ENCODE measurements at regions not wholly inside any gene's neighbourhood (a gene's known extent, or its start where the extent isn't known, plus 50 kb on each side); places are given as distances from the start of the nearest gene placed in this dataset.

- in situ Hi-C loops (cut with MboI): no loop called here
- 7% methylated on average over 3 of the region's 3 CpGs for WGBS (ENCODE audit: insufficient coverage, low coverage, missing lambda C conversion rate)
Observed at GRCh38 chr6:163643866-163644265, 229.3 kb downstream of the QKI start.

More at GRCh38 chr6:163643866-163644265, 229.3 kb downstream of the QKI start:
- no peak overlapping the region for H3K4me3 ChIP-seq
- no peak for ATAC-seq
- no peaks in the 10 kb centered on the region for H3K9me3 ChIP-seq (replicated peaks; ENCODE audit: control insufficient read depth, insufficient read depth, low read depth, low read length)
- TF ChIP-seq HLTF (IDR thresholded peaks at IDR 0.05) (no peak), TFAP4 (CRISPR knock-in tag; IDR thresholded peaks at IDR 0.05; ENCODE audit: borderline replicate concordance) (no peak), POLR2H (tag; IDR thresholded peaks at IDR 0.05; ENCODE audit: low read depth) (no peak), RFX1 (IDR thresholded peaks at IDR 0.05) (no peak), ZFP30 (CRISPR knock-in tag; IDR thresholded peaks at IDR 0.05; ENCODE audit: borderline replicate concordance) (no peak), ZNF445 (CRISPR knock-in tag; IDR thresholded peaks at IDR 0.05; ENCODE audit: low read depth) (no peak), POU5F1 (IDR thresholded peaks at IDR 0.05; ENCODE audit: borderline replicate concordance, low read depth, low read length, partially characterized antibody) (no peak), SRSF3 (IDR thresholded peaks at IDR 0.05; ENCODE audit: insufficient read depth, low read length) (no peak), ZNF143 (CRISPR knock-in tag; IDR thresholded peaks at IDR 0.05) (no peak), NELFE (IDR thresholded peaks at IDR 0.05; ENCODE audit: insufficient read depth, insufficient read length) (no peak), ZFP91 (CRISPR knock-in tag; IDR thresholded peaks at IDR 0.05) (no peak), JUN (IDR thresholded peaks at IDR 0.05; ENCODE audit: borderline replicate concordance, low read depth, low read length) (no peak), JUN (CRISPR knock-in tag; IDR thresholded peaks at IDR 0.05; ENCODE audit: borderline replicate concordance) (no peak), ZSCAN29 (IDR thresholded peaks at IDR 0.05) (no peak), RUNX1 (IDR thresholded peaks at IDR 0.05; ENCODE audit: low read depth) (no peak), USF2 (CRISPR knock-in tag; IDR thresholded peaks at IDR 0.05) (no peak)
- H3K4me2 ChIP-seq (ENCODE audit: insufficient read depth, low read length): no peak overlapping the region
- peaks cover 0 to 8% of the 10 kb centered on the region in 2 experiments; a peak in 2 of 5 replicates for H3K4me1 ChIP-seq (replicated peaks in 1 of 2; ENCODE audit: control insufficient read depth in 2 of 2, insufficient read depth in 2 of 2, low read length in 2 of 2)
- H2AFZ ChIP-seq (ENCODE audit: low read depth, low read length): peak overlapping the region; percentile 40; the same call in 1 of the 2 replicates
- BruUV-seq (replicated peaks): no TSS peak
- no peak for DNase-seq (ENCODE audit: extremely low read depth in 1 of 4, low spot score in 3 of 4)
- ChIA-PET POLR2A (interaction anchor here (0.6 to 1.2 kb wide), 2 partner anchors 9 to 122 kb away, joined by 3 read pairs; no protein-coding TSS in a partner anchor), CTCF (ENCODE audit: low intra/inter-chr PET ratio) (no interaction called here)
- H3K9ac ChIP-seq (ENCODE audit: insufficient read depth in 1 of 2, low read depth in 2 of 2, low read length in 2 of 2): no peak overlapping the region
- no peaks in the 10 kb centered on the region for H4K20me1 ChIP-seq (replicated peaks; ENCODE audit: control insufficient read depth, insufficient read depth, low read length)
- H3K27ac ChIP-seq (ENCODE audit: extremely low read depth, low read depth, low read length): no peak overlapping the region
- peaks cover 21 to 49% of the 10 kb centered on the region in 2 experiments for H3K27me3 ChIP-seq (ENCODE audit: control insufficient read depth in 2 of 2, insufficient read depth in 2 of 2, low read length in 2 of 2)
- H3K36me3 ChIP-seq (ENCODE audit: control insufficient read depth, insufficient read depth, low read length): no peaks in the 10 kb centered on the region
- H3K9me1 ChIP-seq (ENCODE audit: control insufficient read depth, insufficient read depth, low read length): no peaks in the 10 kb centered on the region
- intact Hi-C loops (cut with micrococcal nuclease): no loop called here
- FAIRE-seq: no peak
- no peaks in the 10 kb centered on the region for H3K79me2 ChIP-seq (ENCODE audit: control insufficient read depth, insufficient read depth, low read length)

All from K562 (cell line).